ENCODE measurements at regions not wholly inside any gene's neighbourhood (a gene's known extent, or its start where the extent isn't known, plus 50 kb on each side); places are given as distances from the start of the nearest gene placed in this dataset.

GRCh38 chr11:98895936-98896335 lies 124.8 kb upstream of the CNTN5 start:
- Histone ChIP-seq H3K27ac (ENCODE audit: low read depth in 2 of 2, low read length in 1 of 2) (no peak overlapping the region), H3K9ac (no peak overlapping the region), H3K36me3 (replicated peaks in 1 of 2; ENCODE audit: control insufficient read depth in 1 of 2, insufficient read depth in 2 of 2, low read length in 1 of 2) (no peaks in the 10 kb centered on the region), H3K4me2 (no peak overlapping the region), H3K9me3 (no peaks in the 10 kb centered on the region), H3K9me2 (no peaks in the 10 kb centered on the region), H3K4me3 (ENCODE audit: low read depth in 2 of 2, low read length in 1 of 2) (no peak overlapping the region), H3K4me1 (ENCODE audit: control insufficient read depth in 1 of 2, insufficient read depth in 2 of 2, low read depth in 1 of 2, low read length in 1 of 2) (no peaks in the 10 kb centered on the region), H3K27me3 (ENCODE audit: insufficient read depth) (no peaks in the 10 kb centered on the region), H3K79me2 (ENCODE audit: insufficient read depth) (no peaks in the 10 kb centered on the region), H4K20me1 (ENCODE audit: insufficient read depth) (no peaks in the 10 kb centered on the region), H3F3A (replicated peaks; ENCODE audit: insufficient read depth) (no peaks in the 10 kb centered on the region), H2AFZ (ENCODE audit: low read depth) (no peak overlapping the region)
- ChIA-PET POLR2A (no interaction called here), CTCF (no interaction called here)
- no peak for DNase-seq
- 6% methylated on average over 1 of the region's 1 CpG for WGBS (ENCODE audit: low lambda C conversion rate)
- TF ChIP-seq MXI1 (IDR thresholded peaks at IDR 0.05; ENCODE audit: low read depth, low read length) (no peak), RCOR1 (IDR thresholded peaks at IDR 0.05; ENCODE audit: low read length) (no peak), ZBTB33 (IDR thresholded peaks at IDR 0.05; ENCODE audit: borderline replicate concordance, low read depth) (no peak), POLR2AphosphoS5 (IDR thresholded peaks at IDR 0.05; ENCODE audit: low read depth, low read length) (no peak), GABPA (IDR thresholded peaks at IDR 0.05; ENCODE audit: low read depth) (no peak), CTCF (IDR thresholded peaks at IDR 0.05) (no peak), ELF1 (IDR thresholded peaks at IDR 0.05) (no peak), RFX5 (IDR thresholded peaks at IDR 0.05; ENCODE audit: low read length) (no peak), FOXM1 (IDR thresholded peaks at IDR 0.05; ENCODE audit: low read depth) (no peak), TCF12 (IDR thresholded peaks at IDR 0.05) (no peak), JUND (IDR thresholded peaks at IDR 0.05) (no peak)

- no peaks in the 10 kb centered on the region for H3K4me1 ChIP-seq (ENCODE audit: control insufficient read depth in 1 of 2, insufficient read depth in 2 of 2, low read depth in 1 of 2, low read length in 1 of 2)
- H3K27ac ChIP-seq (ENCODE audit: low read depth in 2 of 2, low read length in 1 of 2): no peak overlapping the region
- H3F3A ChIP-seq (replicated peaks; ENCODE audit: insufficient read depth): no peaks in the 10 kb centered on the region
- CTCF ChIA-PET: no interaction called here
- WGBS (ENCODE audit: low lambda C conversion rate): 0% methylated on average over 1 of the region's 1 CpG
- no peaks in the 10 kb centered on the region for H3K9me3 ChIP-seq
- DNase-seq: no peak
- no peak overlapping the region for H3K4me2 ChIP-seq
- POLR2A ChIA-PET: no interaction called here
- no peaks in the 10 kb centered on the region for H3K9me2 ChIP-seq
- no peaks in the 10 kb centered on the region for H4K20me1 ChIP-seq (ENCODE audit: insufficient read depth)
- H3K9ac ChIP-seq: no peak overlapping the region
- H3K79me2 ChIP-seq (ENCODE audit: insufficient read depth): no peaks in the 10 kb centered on the region
- no peaks in the 10 kb centered on the region for H3K36me3 ChIP-seq (replicated peaks in 1 of 2; ENCODE audit: control insufficient read depth in 1 of 2, insufficient read depth in 2 of 2, low read length in 1 of 2)
- no peak overlapping the region for H2AFZ ChIP-seq (ENCODE audit: low read depth)
- H3K4me3 ChIP-seq (ENCODE audit: low read depth in 2 of 2, low read length in 1 of 2): no peak overlapping the region
- no peaks in the 10 kb centered on the region for H3K27me3 ChIP-seq (ENCODE audit: insufficient read depth)
- TF ChIP-seq MEF2A (IDR thresholded peaks at IDR 0.05; ENCODE audit: borderline replicate concordance, low read depth) (no peak), ZBTB33 (IDR thresholded peaks at IDR 0.05; ENCODE audit: borderline replicate concordance, low read depth) (no peak), YY1 (IDR thresholded peaks at IDR 0.05; ENCODE audit: low read depth) (no peak), MAX (IDR thresholded peaks at IDR 0.05; ENCODE audit: low read depth) (no peak), REST (IDR thresholded peaks at IDR 0.05; ENCODE audit: low read depth, low read length) (no peak), USF1 (IDR thresholded peaks at IDR 0.05; ENCODE audit: borderline replicate concordance, low read depth) (no peak), NFIC (IDR thresholded peaks at IDR 0.05; ENCODE audit: borderline replicate concordance) (no peak), NRF1 (IDR thresholded peaks at IDR 0.05; ENCODE audit: low read depth, low read length) (no peak), JUND (IDR thresholded peaks at IDR 0.05) (no peak), FOXM1 (IDR thresholded peaks at IDR 0.05; ENCODE audit: low read depth) (no peak), SIN3A (IDR thresholded peaks at IDR 0.05; ENCODE audit: borderline replicate concordance, low read depth, low read length) (no peak), EZH2phosphoT487 (IDR thresholded peaks at IDR 0.05; ENCODE audit: borderline replicate concordance, low read depth) (no peak)
These were observed 79.8 kb upstream of the CNTN5 start for GRCh38 chr11:98940913-98941312.

All from SK-N-SH (cell line).